ENCODE measurements at regions not wholly inside any gene's neighbourhood (a gene's known extent, or its start where the extent isn't known, plus 50 kb on each side); places are given as distances from the start of the nearest gene placed in this dataset.

DNA sequence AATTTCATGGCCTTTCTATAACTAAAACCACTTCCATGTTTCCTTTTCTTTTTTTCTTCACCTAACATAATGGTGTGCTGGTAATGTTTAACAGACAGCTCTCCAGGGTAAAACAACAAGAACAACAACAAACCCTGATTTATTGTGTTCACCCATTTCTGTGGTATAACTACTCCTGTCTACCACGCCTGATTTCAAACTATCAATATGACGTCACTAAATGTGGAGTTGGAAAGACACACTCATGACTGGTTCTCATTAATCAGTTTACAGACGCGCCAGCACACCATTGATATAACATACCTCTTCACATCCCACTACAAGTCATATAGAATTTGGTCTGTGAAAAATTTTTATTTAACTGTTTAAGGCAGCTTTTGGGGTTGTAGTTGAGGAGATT is 142.9 kb downstream of the ARRDC3 start:
- no peak for DNase-seq

DNA sequence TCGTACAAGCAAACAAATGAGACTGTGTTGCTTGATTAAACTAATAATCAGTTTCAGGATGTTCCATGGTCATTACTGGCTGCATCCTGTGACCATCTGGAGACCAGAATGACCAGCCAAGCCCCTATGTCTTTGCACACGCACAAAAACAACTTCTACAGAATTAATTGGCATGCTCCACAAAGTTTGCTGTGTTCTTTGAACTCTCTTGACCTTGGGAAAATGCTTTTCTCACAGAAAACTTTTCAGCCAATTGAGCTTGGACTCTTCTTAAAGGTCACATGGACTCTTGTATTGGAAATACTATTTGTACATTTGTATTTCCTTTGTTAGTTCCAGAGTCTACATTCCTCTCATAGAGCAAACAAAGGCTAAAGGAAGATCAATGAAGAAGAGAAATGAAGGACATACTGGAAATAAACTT is 147.8 kb downstream of the ARRDC3 start:
- DNase-seq = no peak

DNA sequence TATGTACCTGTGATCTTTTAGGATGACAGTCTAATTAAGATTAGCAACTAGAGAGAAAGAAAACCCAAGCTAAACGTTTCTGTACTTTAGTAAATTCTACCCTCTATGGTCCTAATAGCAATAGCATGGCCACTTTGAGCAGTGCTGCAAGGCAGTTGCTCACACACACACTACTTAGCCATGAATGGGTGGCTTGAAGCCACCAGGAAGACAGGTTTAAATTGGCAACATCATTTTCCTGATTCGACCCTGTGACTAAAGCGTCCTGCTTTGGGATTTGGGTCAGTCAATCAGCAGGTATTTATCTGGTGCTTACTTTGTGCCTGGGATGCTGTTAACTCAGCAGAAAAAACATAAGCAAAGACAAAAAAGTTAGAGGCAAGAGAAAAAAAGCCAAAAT is 150.6 kb downstream of the ARRDC3 start:
- DNase-seq = no peak

DNA sequence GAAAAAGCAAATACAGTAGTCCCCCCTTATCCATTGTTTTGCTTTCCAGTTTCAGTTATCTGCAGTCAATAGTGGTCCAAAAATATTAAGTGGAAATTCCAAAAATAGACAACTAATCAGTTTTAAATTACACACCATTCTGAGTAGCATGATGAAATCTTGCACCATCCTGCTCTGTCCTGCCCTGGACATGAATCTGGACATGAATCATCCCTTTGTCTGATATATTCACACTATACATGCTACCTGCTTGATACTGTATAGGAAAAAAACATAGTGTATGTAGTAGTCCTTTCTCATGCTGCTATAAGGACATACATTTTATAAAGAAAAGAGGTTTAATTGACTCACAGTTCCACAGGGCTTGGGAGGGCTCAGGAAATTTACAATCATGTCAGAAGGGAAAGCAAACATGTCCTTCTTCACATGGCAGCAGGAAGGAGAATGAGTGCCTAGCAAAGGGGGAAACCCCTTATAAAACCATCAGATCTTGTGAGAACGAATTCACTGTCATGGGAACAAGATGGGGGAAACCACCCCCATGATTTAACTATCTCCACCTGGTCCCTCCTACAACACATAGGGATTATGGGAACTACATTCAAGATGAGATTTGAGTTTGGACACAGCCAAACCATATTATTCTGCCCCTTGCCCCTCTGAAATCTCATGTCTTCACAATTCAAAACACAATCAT is 153.9 kb downstream of the ARRDC3 start:
- no peak for DNase-seq

DNA sequence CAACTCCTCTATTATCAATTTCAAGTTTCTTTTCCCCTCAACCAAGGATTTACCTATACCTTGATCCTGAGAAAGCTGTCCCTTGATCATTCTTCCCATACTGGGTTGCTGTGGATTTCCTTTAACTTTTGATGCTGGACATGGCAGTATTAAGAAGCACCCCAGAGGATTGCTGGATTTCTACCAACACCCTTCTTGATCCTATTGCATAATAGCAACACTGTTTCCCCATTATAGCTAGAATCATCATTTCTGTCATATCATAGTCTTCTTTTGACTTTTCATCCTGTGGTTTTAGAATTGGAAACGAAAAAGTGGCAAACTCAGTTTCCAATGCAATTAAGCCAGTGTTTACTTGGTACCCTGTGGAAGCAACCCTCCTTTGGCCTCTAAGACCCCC is 154.9 kb downstream of the ARRDC3 start:
- DNase-seq = no peak

DNA sequence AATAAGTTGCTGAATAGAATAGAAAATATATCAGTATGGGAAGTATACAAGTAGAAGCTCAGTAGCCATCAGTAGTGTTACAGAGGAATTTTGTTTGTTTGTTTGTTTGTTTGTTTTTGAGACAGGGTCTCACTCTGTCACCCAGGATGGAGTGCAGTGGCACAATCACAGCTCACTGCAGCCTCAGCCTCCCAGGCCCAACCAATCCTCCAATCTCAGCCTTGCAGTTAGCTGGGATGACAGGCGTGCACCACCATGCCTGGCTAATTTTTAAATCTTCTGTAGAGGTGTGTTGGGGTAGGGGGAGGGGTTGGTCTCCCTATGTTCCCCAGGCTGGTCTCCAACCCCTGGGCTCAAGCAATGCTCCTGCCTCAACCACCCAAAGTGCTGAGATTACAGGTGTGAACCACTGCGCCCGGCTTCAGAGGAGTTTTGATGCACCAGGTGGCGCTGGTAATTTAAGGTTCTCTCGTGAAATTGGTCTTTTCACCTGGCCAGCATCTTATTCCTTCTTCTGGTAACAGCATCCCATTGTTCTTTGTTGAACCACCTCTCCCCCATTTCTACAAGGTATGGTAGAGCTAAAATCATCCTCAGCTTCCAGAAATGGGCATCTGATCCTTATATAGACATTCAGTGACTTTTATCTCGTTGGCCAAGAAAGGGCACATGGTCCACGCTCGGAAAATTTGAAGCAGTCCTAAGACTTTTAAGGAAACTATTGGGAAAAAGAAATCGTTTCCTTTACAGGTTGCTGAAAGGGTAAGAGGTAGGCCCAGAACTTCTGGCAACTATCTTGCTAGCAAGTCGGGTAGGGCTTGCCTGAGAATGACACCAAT is 157.1 kb downstream of the ARRDC3 start:
- DNase-seq = no peak

DNA sequence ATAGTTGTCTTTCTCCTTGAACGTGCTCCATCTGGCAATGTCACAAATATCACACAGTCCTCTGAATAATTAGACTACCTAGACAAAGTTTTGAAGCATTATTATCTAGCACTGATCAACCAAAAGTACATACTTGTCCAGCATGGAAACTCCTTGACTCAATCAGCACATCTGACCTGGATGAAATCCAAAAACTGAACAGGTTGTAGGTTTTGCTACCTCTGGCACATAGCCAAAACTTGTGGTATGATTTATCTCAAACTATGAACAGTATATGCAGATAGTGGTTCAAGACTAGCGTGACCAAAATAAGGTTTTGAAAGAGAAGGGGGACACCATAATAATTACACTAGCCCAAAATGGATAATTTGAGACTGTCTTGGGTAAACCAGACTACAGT is 158.1 kb downstream of the ARRDC3 start:
- DNase-seq = no peak

DNA sequence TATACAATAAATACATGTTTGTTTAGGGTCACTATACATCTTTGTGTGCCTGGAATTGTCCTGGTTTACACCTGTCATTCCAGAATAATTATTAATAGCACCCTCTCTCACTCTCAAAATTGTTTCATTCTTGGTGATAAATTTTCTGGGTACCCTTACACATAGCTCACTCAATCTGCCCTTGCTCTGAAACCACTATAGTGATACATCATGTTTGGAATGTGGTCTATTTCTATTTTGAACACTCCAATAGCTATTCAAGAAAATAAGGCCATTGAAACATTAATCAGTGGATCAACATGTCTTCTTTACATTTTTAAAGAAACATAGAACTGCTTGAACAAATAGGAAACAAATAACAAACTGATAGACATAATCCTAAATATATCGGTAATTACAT is 158.7 kb downstream of the ARRDC3 start:
- no peak for DNase-seq

DNA sequence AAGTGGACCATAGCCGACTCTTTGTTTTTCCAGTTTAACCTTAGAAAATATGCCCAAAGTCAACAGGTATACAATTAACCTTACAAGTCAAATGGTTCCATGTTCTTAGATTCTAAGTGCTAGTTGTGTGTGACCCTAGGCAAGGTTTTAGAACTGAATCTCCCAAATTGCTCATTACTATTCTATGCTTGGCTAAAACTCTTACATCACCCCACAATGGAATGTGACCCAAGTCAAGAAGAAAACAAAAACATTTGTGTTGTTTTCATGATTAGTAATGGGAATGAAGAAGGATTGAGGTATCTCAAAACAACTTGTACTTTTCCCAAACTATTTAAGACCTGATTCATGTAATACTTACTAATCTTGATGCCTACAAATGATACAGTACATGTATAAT is 159.2 kb downstream of the ARRDC3 start:
- no peak for DNase-seq

DNA sequence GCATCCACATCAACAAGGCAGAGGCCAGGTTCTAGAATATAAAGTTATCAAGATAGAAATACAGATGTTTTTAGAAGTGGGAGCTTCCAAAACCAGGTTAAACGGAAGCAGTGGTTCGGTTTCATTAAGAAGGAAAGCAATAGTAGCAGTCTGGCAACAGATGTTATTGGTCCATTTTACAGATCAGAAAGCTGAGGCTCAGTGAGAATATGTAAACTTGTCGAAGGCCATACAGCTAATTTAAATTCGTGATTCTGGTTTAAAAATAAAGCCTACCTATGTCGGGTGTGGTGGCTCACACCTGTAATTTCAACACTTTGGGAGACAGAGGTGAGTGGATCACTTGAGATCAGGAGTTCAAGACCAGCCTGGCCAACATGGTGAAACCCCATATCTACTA is 160.6 kb downstream of the ARRDC3 start:
- no peak for DNase-seq

DNA sequence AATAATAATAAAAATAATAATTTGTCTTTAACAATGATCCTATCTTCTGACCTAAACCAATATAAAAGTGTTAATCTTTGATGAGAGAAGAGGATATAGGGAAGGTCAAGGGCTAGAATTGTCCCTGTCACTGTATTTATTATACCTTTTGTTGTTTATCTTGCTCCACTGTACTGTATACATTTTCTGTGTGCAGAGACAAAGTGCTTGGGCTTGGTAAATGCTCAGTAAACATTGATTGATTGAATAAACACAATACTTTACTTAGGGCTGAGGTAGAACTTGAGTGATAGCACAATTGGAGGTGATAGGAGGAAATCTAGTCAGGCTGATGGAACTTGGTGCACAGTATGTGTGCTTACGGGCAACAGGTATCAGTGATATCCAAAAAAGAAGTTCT is 161.2 kb downstream of the ARRDC3 start:
- no peak for DNase-seq

DNA sequence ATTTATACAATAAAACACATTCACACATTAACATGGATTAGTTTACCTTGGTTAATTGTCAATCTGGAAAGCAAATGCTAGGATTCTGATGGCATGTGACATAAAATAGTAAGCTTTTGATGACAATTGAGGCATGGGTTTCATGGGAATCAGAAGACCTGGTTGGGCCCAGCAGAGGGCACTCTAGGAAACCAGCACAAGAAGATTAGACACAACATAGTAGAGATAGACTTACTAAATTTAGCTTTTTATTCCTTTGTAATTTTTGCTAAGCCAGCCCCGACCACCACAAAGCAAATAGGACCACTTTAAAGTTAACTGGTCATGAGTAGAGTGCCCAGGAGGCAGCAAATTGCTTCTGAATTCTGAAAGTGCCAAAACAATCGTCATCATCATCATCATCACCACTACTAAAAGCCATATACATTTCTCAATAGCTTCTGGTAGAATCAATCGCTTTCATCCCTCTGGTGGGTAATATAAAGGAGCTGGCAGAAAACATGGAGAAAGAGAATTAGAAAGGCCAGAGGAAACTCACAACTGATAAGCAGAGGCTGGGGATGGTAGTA is 163.2 kb downstream of the ARRDC3 start:
- DNase-seq = no peak

DNA sequence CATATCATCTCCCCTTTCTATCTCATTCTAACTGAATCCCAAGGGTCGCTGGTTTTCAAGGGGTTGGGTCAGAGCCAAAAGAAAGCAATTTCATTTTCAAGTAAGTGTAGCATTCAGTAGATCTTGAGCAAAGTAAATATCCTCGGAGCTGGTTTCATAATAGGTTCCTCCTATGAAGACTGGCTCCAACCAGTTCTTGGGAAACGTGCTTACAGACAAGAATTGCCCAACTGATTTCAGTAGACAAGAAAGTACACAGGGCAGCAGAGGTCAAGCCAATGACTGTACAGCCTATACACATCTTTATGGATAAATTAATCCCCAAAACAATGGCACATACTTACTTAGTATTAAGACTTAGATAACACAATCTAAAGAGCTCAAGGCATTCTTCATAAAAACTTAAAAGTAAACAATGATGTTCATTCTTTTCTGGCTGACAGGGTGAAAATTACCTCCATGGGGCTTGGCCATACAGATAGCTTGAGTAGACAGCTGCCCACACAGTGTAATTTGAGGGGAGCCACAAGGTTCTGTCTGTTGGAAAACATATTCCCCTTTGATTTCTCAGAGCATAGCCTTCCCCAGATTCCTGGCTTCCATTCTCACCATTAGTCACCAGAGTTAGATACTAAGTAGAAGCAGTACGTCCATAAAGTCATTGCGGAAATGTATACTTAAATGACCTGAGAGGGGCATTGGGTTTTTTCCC is 163.9 kb downstream of the ARRDC3 start:
- DNase-seq = no peak

DNA sequence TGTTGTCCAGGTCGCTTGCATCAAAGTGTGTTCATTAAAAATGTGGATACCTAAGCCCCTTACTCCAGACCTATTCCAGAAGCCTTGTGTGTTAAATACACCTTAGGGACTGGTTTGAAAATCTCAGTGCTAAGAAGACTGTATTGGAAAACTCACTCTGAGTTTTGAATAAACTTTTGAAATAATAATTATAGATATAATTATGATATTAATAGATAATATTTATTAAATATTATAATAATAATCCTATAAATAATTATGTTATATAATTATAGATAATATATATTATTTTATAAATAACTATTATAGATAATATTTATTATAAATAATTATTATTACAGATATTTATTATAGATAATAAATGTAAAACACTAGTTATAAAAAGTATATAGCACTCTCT is 165.3 kb downstream of the ARRDC3 start:
- DNase-seq = no peak

DNA sequence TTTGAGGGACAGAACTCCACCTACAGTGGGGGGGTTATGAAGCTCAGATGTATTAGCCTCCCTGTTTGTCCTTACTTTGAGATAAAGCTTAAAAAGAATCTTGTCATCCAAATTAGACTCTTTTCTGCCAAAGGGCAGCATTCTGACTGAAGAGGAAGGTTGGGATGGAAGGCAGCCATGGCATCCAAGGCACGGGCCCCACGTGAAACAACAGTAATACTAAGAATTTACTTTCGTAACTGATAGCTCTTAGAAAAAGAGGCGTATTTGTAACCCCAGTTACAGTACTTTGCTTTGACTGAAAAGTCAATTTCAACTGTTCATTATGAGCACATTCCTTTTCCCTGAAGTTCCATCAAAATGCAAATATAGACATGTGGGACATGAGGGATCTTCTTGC is 168.5 kb downstream of the ARRDC3 start:
- DNase-seq = no peak
